GM12875 (cell line): ENCODE measurements at regions not wholly inside any gene's neighbourhood (a gene's known extent, or its start where the extent isn't known, plus 50 kb on each side); places are given as distances from the start of the nearest gene placed in this dataset.

Experiments used
- H3K4me3 ChIP-seq: one replicate; pipeline ENCODE4 v1.5.1; 2011; ENCODE audit warnings: low read depth, low read length, control low read depth
- CTCF ChIP-seq: IDR thresholded peaks from 2 replicates; pipeline ENCODE4 v1.5.1; 2011; ENCODE audit warnings: low read depth, mild to moderate bottlenecking, control low read depth, inconsistent platforms, low read length, moderate library complexity, borderline replicate concordance; ENCODE audit not compliant: insufficient read depth

GRCh38 chr1:244272471-244273261 is 179.0 kb downstream of the ADSS2 start:
- TF ChIP-seq CTCF: peak; percentile 82
- H3K4me3 ChIP-seq: no peak overlapping the region

- no peak for TF ChIP-seq CTCF
- H3K4me3 ChIP-seq: no peak overlapping the region
These were observed 178.4 kb downstream of the ADSS2 start for GRCh38 chr1:244273262-244273844.

- no peak overlapping the region for H3K4me3 ChIP-seq
- no peak for TF ChIP-seq CTCF
These were observed 177.7 kb downstream of the ADSS2 start for GRCh38 chr1:244273845-244274619.

- no peak overlapping the region for H3K4me3 ChIP-seq
- no peak for TF ChIP-seq CTCF
These were observed 175.1 kb downstream of the ADSS2 start for GRCh38 chr1:244276646-244277045.

- no peak overlapping the region for H3K4me3 ChIP-seq
- TF ChIP-seq CTCF: no peak
These were observed 171.5 kb downstream of the ADSS2 start for GRCh38 chr1:244280201-244280600.

- no peak for TF ChIP-seq CTCF
- H3K4me3 ChIP-seq: no peak overlapping the region
These were observed 170.8 kb downstream of the ADSS2 start for GRCh38 chr1:244280859-244281258.
